Stimulated activated CD4-positive, alpha-beta T cell treated with anti-CD3 and anti-CD28 coated beads, Interleukin-4, amount 100 ng/mL, for 24 hours (primary cell): ENCODE measurements at regions not wholly inside any gene's neighbourhood (a gene's known extent, or its start where the extent isn't known, plus 50 kb on each side); places are given as distances from the start of the nearest gene placed in this dataset.
A peak's percentile ranks its signal among the peaks of the same experiment; 100 is the strongest.
"Not testable (repeated sequence)": the region's sequence is repeated elsewhere in the genome, so short reads cannot be mapped to it uniquely, and the experiment has no call there.

ENCODE experiments used
- DNase-seq: peaks from one replicate; pipeline ENCODE4 v3.0.0-alpha.2; 2020

DNA sequence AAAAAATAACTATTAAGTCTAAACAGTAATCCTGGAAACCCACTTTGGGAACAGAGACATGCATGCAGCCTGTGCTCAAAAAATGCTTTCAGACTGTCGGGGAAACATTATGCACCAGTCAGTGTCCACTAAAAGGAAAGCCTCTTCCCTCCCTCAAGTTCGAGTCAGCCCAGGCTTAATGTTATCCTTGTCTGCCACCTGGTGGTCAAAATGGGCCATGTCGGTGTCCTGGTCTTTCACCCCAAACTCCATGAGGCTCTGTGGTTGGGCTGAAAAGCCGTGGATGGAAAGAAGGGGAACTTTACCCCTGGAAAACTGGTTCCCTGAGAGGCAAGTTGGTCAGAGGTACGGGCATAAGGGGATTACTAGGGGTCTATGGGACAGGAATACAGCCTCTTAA is 88.4 kb upstream of the ZNF492 start:
- DNase-seq: peak; percentile 14

DNA sequence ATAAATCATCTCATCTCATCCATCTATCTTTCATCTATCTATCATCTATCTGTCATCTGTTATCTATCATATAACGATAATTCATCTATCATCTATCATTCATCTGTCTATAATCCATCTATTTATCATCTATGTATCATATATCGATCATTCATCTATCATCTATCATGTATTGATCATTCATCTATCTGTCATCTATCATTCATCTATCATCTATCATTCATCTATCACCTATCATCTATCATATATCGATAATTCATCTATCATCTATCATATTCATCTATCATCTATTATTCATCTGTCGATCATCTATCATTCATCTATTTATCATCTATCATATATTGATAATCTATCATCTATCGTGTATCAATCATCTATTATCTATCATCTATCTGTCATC is 100.4 kb upstream of the ZNF492 start:
- no peak for DNase-seq

GRCh38 chr19:22532388-22533300 is 101.5 kb upstream of the ZNF492 start:
- no peak for DNase-seq

GRCh38 chr19:22530042-22530441 is 104.1 kb upstream of the ZNF492 start:
- no peak for DNase-seq

DNA sequence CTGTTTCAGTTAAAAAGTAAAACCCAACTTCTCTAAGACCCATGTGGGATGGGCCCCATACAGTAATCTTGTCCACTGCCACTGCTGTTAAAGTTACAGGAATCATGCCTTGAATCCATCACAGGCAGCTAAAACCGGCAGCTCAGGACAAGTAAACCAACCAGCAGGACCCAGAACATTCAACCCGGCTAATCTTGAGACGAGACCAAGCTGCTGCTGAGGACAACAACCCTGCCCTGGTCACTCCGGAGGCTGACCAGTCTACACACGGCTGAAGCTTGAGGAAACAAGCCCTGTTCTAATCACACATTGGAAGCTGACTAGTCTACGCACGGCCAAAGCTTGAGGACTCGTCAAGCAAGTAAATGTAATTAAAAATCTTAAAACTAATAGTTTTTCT is 105.2 kb upstream of the ZNF492 start:
- no peak for DNase-seq

DNA sequence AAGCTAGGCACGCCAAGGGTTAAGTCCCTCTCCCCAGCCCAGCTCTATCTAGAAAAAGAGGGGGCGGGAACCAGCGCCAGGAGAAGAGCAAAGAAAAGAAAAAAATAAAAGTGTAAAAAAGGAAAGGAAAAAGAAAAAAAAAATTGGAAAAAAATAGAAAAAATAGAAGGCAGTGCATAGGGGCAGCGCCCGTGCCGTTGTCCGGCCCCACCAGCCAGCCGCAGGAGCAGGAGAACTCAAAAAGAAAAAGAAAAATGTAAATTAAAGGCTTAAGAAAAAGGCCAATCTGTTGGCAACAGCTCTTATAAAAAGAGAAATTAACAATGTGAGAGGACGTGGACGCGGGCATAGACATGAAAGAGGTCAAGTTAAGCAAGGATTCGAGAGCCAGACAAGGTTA is 105.4 kb upstream of the ZNF98 start:
- no peak for DNase-seq

- no peak for DNase-seq
These were observed 104.6 kb upstream of the ZNF98 start for GRCh38 chr19:22526661-22527272.

- no peak for DNase-seq
These were observed 101.8 kb upstream of the ZNF98 start for GRCh38 chr19:22523940-22524339.

DNA sequence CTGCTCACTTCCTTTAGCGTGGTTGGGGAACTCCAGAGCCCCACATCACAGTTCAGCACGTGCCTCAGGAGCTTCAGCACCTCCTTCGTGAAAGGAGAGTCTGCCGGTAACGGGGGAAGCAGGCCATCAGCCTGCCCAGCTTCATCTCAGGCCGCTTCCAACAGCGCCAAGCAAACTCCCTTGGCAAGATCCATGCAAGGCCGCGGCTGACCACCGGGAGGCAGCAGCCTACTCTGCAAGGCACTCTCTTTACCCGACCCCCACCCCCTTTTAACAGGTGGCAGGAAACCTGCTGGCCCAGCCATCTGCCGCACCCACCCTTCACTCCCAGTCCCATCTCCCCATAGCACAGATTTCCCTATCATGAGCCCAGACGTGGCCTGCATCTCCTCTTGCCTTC is 97.4 kb upstream of the ZNF98 start:
- not testable (repeated sequence) for DNase-seq

- no peak for DNase-seq
These were observed 97.0 kb upstream of the ZNF98 start for GRCh38 chr19:22519152-22519551.

GRCh38 chr19:22517496-22518411 is 95.6 kb upstream of the ZNF98 start:
- no peak for DNase-seq

GRCh38 chr19:22515435-22515834 is 93.3 kb upstream of the ZNF98 start:
- no peak for DNase-seq

GRCh38 chr19:22503524-22503923 is 81.4 kb upstream of the ZNF98 start:
- DNase-seq: no peak

DNA sequence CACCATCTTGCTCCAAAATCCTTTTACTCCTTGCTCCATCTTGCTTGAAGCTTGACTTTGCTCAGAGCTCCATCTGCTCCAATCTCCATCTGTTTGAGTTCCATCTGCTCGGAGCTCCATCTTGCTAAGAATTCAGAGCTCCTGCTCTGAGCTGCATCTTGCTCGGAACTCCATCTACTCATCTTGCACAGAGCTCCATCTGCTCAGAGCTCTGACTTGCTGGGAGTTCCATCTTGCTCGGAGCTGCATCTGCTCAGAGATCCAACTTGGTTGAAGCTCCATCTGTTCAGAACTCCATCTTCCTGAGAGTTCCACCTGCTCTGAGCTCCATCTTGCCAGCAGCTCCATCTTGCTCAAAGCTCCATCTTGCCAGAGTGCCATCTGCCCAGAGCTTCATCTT is 80.6 kb upstream of the ZNF98 start:
- DNase-seq: no peak

DNA sequence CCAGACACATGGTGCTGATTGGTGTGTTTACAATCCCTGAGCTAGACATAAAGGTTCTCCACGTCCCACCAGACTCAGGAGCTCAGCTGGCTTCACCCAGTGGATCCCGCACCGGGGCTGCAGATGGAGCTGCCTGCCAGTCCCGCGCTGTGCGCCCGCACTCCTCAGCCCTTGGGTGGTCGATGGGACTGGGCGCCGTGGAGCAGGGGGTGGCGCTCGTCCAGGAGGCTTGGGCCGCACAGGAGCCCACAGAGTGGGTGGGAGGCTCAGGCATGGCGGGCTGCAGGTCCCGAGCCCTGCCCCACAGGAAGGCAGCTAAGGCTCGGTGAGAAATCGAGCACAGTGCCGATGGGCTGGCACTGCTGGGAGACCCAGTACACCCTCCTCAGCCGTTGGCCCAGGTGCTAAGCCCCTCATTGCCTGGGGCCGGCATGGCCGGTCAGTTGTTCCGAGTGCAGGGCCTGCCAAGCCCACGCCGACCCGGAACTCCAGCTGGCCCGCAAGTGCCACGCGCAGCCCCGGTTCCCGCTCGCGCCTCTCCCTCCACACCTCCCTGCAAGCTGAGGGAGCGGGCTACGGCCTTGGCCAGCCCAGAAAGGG is 76.8 kb upstream of the ZNF98 start:
- DNase-seq: not testable (repeated sequence)

DNA sequence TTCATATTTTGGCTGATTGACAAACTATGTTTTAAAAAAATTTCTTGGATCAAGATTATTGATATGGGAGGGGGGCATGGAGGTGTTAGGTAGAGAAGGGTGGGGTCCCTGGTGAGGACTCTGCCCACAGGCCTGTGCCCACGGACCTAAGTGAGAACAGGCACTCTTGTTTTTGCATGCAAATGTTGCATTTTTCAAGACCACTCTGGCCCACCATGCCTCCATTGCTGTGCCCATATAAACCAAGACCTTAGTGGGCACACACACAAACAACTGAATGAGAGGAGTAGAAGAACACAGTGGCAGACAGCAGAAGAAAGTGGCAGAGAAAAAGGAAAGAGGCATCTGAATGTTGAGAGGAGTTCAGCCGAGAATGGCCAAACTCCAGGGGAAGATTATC is 69.6 kb upstream of the ZNF98 start:
- DNase-seq: no peak

DNA sequence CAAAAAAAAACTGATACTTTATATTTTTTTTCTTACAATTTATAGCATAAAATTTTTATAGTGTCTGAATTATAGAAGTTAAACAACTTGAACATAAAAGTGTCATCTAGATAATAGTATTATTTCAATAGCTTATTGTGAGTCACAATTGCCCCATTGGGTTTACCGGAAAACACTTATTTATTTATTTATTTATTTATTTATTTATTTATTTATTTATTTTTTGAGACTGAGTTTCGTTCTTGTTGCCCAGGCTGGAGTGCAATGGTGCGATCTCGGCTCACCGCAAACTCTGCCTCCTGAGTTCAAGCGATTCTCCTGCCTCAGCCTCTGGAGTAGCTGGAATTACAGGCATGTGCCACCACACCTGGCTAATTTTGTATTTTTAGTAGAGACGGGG is 61.4 kb upstream of the ZNF98 start:
- DNase-seq: not testable (repeated sequence)

- no peak for DNase-seq
These were observed 50.1 kb upstream of the ZNF98 start for GRCh38 chr19:22472180-22472637.
